Nephron progenitor cell (in vitro differentiated cells): ENCODE measurements at regions not wholly inside any gene's neighbourhood (a gene's known extent, or its start where the extent isn't known, plus 50 kb on each side); places are given as distances from the start of the nearest gene placed in this dataset.

Experiments used
- DNase-seq: peaks from one replicate; pipeline ENCODE4 v3.0.0; 2021
- H3K27ac Mint-ChIP-seq: 2 replicates; pipeline ENCODE4 v1.8.0; 2021; ENCODE audit warnings: mild to moderate bottlenecking, moderate library complexity, mixed read lengths
- H3K27me3 Mint-ChIP-seq: 2 replicates; pipeline ENCODE4 v1.8.0; 2021; ENCODE audit warnings: mild to moderate bottlenecking, low read depth, mixed read lengths; ENCODE audit not compliant: poor library complexity
- H3K36me3 Mint-ChIP-seq: 2 replicates; pipeline ENCODE4 v1.8.0; 2021; ENCODE audit warnings: low read depth, mixed read lengths
- H3K4me1 Mint-ChIP-seq: 2 replicates; pipeline ENCODE4 v1.8.0; 2021; ENCODE audit warnings: mixed read lengths
- H3K4me3 Mint-ChIP-seq: 2 replicates; pipeline ENCODE4 v1.8.0; 2021; ENCODE audit warnings: mild to moderate bottlenecking, moderate library complexity, mixed read lengths
- H3K9me3 Mint-ChIP-seq: 2 replicates; pipeline ENCODE4 v1.8.0; 2021; ENCODE audit warnings: mild to moderate bottlenecking, moderate library complexity, mixed read lengths
- CTCF ChIP-seq: fragments of 200-600 bp; sonication (generic); IDR thresholded peaks from 2 replicates; pipeline ENCODE4 v1.5.0; 2021; ENCODE audit warnings: antibody characterized with exemption

GRCh38 chr14:48382961-48383360 is 707.6 kb upstream of the MDGA2 start:
- H3K27ac Mint-ChIP-seq: no peak overlapping the region
- TF ChIP-seq CTCF: no peak
- peaks cover 12% of the 10 kb centered on the region for H3K4me1 Mint-ChIP-seq
- DNase-seq: no peak
- no peaks in the 10 kb centered on the region for H3K9me3 Mint-ChIP-seq
- H3K4me3 Mint-ChIP-seq: no peak overlapping the region
- H3K27me3 Mint-ChIP-seq: no peaks in the 10 kb centered on the region
- no peaks in the 10 kb centered on the region for H3K36me3 Mint-ChIP-seq

GRCh38 chr14:48378541-48378940 is 703.1 kb upstream of the MDGA2 start:
- Mint-ChIP-seq H3K4me1 (peaks cover 37% of the 10 kb centered on the region), H3K4me3 (no peak overlapping the region)
- DNase-seq: no peak

GRCh38 chr14:48373981-48374380 is 698.6 kb upstream of the MDGA2 start:
- Mint-ChIP-seq H3K4me1 (peaks cover 43% of the 10 kb centered on the region), H3K27me3 (no peaks in the 10 kb centered on the region)

More at GRCh38 chr14:48378541-48378940, 703.1 kb upstream of the MDGA2 start:
- H3K9me3 Mint-ChIP-seq: no peaks in the 10 kb centered on the region
- H3K27me3 Mint-ChIP-seq: no peaks in the 10 kb centered on the region
- H3K36me3 Mint-ChIP-seq: no peaks in the 10 kb centered on the region
- TF ChIP-seq CTCF: no peak
- no peak overlapping the region for H3K27ac Mint-ChIP-seq

GRCh38 chr14:48350971-48351370 is 675.6 kb upstream of the MDGA2 start:
- Mint-ChIP-seq H3K27me3 (no peaks in the 10 kb centered on the region), H3K9me3 (no peaks in the 10 kb centered on the region), H3K27ac (no peak overlapping the region), H3K4me3 (no peak overlapping the region), H3K36me3 (no peaks in the 10 kb centered on the region), H3K4me1 (no peaks in the 10 kb centered on the region)
- no peak for TF ChIP-seq CTCF
- DNase-seq: no peak

More at GRCh38 chr14:48373981-48374380, 698.6 kb upstream of the MDGA2 start:
- H3K36me3 Mint-ChIP-seq: no peaks in the 10 kb centered on the region
- H3K27ac Mint-ChIP-seq: peak overlapping the region; percentile 59
- H3K9me3 Mint-ChIP-seq: peaks cover 11% of the 10 kb centered on the region
- DNase-seq: no peak
- no peak overlapping the region for H3K4me3 Mint-ChIP-seq
- no peak for TF ChIP-seq CTCF

- Mint-ChIP-seq H3K9me3 (no peaks in the 10 kb centered on the region), H3K27me3 (no peaks in the 10 kb centered on the region), H3K4me1 (no peaks in the 10 kb centered on the region), H3K27ac (no peak overlapping the region), H3K4me3 (no peak overlapping the region), H3K36me3 (no peaks in the 10 kb centered on the region)
- TF ChIP-seq CTCF: no peak
- no peak for DNase-seq
These were observed 674.3 kb upstream of the MDGA2 start for GRCh38 chr14:48349689-48350088.

GRCh38 chr14:48341069-48341468 is 665.7 kb upstream of the MDGA2 start:
- peaks cover 5% of the 10 kb centered on the region for H3K27me3 Mint-ChIP-seq
- TF ChIP-seq CTCF: no peak
- no peaks in the 10 kb centered on the region for H3K36me3 Mint-ChIP-seq
- no peak overlapping the region for H3K27ac Mint-ChIP-seq
- H3K4me1 Mint-ChIP-seq: no peaks in the 10 kb centered on the region
- DNase-seq: no peak
- H3K9me3 Mint-ChIP-seq: peaks cover 6% of the 10 kb centered on the region
- H3K4me3 Mint-ChIP-seq: no peak overlapping the region
